Adrenal gland (tissue), 9 donors: ENCODE measurements at regions not wholly inside any gene's neighbourhood (a gene's known extent, or its start where the extent isn't known, plus 50 kb on each side); places are given as distances from the start of the nearest gene placed in this dataset.
A peak's percentile ranks its signal among the peaks of the same experiment; 100 is the strongest.

Experiments
- DNase-seq, 7 donors: peaks; one replicate each; pipeline ENCODE4 v3.0.0-alpha.2; 2019 to 2020
- H3K27ac ChIP-seq, 5 donors: fragments of 200-600 bp; sonication (generic) in 4 of 5; 1 replicate in 3 of 5; 2 replicates in 2 of 5; pipeline versions ENCODE4 v1.5.1 to v1.8.0; 2016 to 2020; ENCODE audit warnings: mild to moderate bottlenecking in 1 of 5
- H3K27me3 ChIP-seq: fragments of 200-600 bp; 2 replicates; pipeline ENCODE4 v1.8.0; 2021
- H3K36me3 ChIP-seq, 2 donors: fragments of 200-600 bp; replicated peaks in 1 of 2; 1 replicate in 1 of 2; 2 replicates in 1 of 2; pipeline versions ENCODE4 v1.5.1 to v1.8.0; 2018 to 2022
- H3K4me1 ChIP-seq, 2 donors: fragments of 200-600 bp; replicated peaks in 1 of 2; 1 replicate in 1 of 2; 2 replicates in 1 of 2; pipeline versions ENCODE4 v1.5.1 to v1.8.0; 2018 to 2021
- H3K4me3 ChIP-seq, 4 donors: fragments of 200-600 bp; sonication (generic) in 3 of 4; one replicate each; pipeline ENCODE4 v1.5.1; 2016 to 2018
- H3K9me3 ChIP-seq, 3 donors: fragments of 200-600 bp; sonication (generic) in 1 of 3; replicated peaks in 1 of 3; 1 replicate in 2 of 3; 2 replicates in 1 of 3; pipeline versions ENCODE4 v1.5.1 to v1.8.0; 2016 to 2021
- POLR2A ChIP-seq, 2 donors: fragments of 450-650 bp; IDR thresholded peaks; one replicate each; pipeline ENCODE4 v1.6.1; 2017; ENCODE audit warnings: antibody characterized with exemption in 2 of 2, mild to moderate bottlenecking in 2 of 2, moderate library complexity in 1 of 2
- WGBS, 4 donors: extraction: QIAGEN DNeasy Blood & Tissue Kit in 2 of 4; methylation state at CpG; one replicate each; pipeline versions ENCODE4 v1.1.5 to v1.1.7; 2013 to 2017; 5-methylcytosine and 5-hydroxymethylcytosine counted together
- intact Hi-C, 2 donors: fragments of 100-400 bp; cut with DNase I; formaldehyde crosslinking; loops; one replicate each; pipeline versions ENCODE4 v1.14.1 to v1.15.0; 2022 to 2023
- TF ChIP-seq, protein P1 (sequence below), 6 experiments: fragments of 450-650 bp in 4 of 6; fragments of 200-600 bp in 2 of 6; sonication (generic) in 1 of 6; IDR thresholded peaks; 1 replicate in 5 of 6; 2 replicates in 1 of 6; pipeline versions ENCODE4 v1.5.1 to v1.8.0; 2016 to 2021; ENCODE audit warnings: antibody characterized with exemption in 6 of 6, mild to moderate bottlenecking in 2 of 6, moderate library complexity in 1 of 6
- donor health status: healthy with polysubstance abuse.
- donor health status: Bipolar disorder and iron deficiency.
- donor health status: DM: yes; HTN: yes; CAD: no.
- donor health status: DM: no; HTN: no; CAD: no.
- donor health status: DM: no; HTN: no; CAD: no.

- Histone ChIP-seq H3K36me3 (no peaks in the 10 kb centered on the region), H3K27me3 (no peaks in the 10 kb centered on the region), H3K4me3 (no peak overlapping the region), H3K27ac (no peak overlapping the region), H3K4me1 (no peaks in the 10 kb centered on the region), H3K9me3 (no peaks in the 10 kb centered on the region)
- DNase-seq, result peak in 2 of 7 donors; percentile 12 to 30
- 89 to 95% (median 94%) methylated on average over 6 of the region's 6 CpGs for WGBS, 4 donors
- TF ChIP-seq POLR2A (IDR thresholded peaks at IDR 0.05), result no peak
- TF ChIP-seq, protein P1, sequence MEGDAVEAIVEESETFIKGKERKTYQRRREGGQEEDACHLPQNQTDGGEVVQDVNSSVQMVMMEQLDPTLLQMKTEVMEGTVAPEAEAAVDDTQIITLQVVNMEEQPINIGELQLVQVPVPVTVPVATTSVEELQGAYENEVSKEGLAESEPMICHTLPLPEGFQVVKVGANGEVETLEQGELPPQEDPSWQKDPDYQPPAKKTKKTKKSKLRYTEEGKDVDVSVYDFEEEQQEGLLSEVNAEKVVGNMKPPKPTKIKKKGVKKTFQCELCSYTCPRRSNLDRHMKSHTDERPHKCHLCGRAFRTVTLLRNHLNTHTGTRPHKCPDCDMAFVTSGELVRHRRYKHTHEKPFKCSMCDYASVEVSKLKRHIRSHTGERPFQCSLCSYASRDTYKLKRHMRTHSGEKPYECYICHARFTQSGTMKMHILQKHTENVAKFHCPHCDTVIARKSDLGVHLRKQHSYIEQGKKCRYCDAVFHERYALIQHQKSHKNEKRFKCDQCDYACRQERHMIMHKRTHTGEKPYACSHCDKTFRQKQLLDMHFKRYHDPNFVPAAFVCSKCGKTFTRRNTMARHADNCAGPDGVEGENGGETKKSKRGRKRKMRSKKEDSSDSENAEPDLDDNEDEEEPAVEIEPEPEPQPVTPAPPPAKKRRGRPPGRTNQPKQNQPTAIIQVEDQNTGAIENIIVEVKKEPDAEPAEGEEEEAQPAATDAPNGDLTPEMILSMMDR (IDR thresholded peaks at IDR 0.05), result no peak
- intact Hi-C loops, result no loop called here
These were observed 89.8 kb downstream of the ERMARD start for GRCh38 chr6:169841251-169841650.

DNA sequence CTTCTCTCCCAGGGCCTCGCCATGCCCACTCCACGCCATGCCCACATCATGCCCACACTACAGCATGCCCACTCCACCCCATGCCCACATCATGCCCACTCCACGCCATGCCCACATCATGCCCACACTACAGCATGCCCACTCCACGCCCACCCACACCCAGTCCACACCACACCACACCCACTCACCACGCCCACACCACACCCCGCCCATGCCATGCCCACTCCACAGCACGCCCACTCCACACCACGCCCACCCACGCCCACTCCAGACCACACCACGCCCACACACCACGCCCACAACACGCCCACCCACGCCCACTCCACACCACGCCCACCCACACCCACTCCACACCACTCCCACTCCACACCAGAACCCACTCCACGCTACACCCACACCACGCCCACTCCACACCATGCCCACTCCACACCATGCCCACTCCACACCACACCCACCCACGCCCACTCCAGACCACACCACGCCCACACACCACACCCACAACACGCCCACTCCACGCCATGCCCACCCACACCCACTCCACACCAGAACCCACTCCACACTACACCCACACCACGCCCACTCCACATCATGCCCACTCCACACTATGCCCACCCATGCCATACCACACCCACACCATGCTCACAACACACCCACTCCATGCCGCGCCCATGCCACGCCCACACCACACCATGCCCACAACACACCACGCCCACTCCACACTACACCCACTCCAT lies 88.6 kb downstream of the ERMARD start:
- Histone ChIP-seq H3K36me3 (no peaks in the 10 kb centered on the region), H3K27me3 (no peaks in the 10 kb centered on the region), H3K4me1 (no peaks in the 10 kb centered on the region), H3K4me3 (no peak overlapping the region), H3K9me3 (no peaks in the 10 kb centered on the region), H3K27ac (no peak overlapping the region)
- intact Hi-C loops, result loop anchor here in 1 of 2 donors (10.0 kb wide), 1 partner anchor 695 kb away; no protein-coding TSS in a partner anchor
- 86 to 88% (median 87%) methylated on average over 25 of the region's 25 CpGs for WGBS, 4 donors
- peak in 2 of 7 donors; percentile 15 to 43 for DNase-seq
- TF ChIP-seq, protein P1 (IDR thresholded peaks at IDR 0.05), result no peak
- no peak for TF ChIP-seq POLR2A (IDR thresholded peaks at IDR 0.05)

- no peaks in the 10 kb centered on the region for H3K4me1 ChIP-seq
- WGBS, 4 donors, result 92 to 98% (median 94%) methylated on average over 5 to 10 of the region's 10 CpGs
These were observed 88.1 kb downstream of the ERMARD start for GRCh38 chr6:169839493-169839892.

GRCh38 chr6:169839029-169839481 lies 87.6 kb downstream of the ERMARD start:
- Histone ChIP-seq H3K36me3 (no peaks in the 10 kb centered on the region), H3K27ac (no peak overlapping the region), H3K9me3 (no peaks in the 10 kb centered on the region), H3K4me1 (no peaks in the 10 kb centered on the region), H3K27me3 (no peaks in the 10 kb centered on the region), H3K4me3 (no peak overlapping the region)
- no peak for TF ChIP-seq POLR2A (IDR thresholded peaks at IDR 0.05)
- TF ChIP-seq, protein P1 (IDR thresholded peaks at IDR 0.05), result no peak
- peak in 2 of 7 donors; percentile 12 to 31 for DNase-seq
- 88 to 91% (median 89%) methylated on average over 20 to 27 of the region's 27 CpGs for WGBS, 4 donors
- intact Hi-C loops, result loop anchor here in 1 of 2 donors (10.0 kb wide), 1 partner anchor 696 kb away; no protein-coding TSS in a partner anchor

More at GRCh38 chr6:169839493-169839892, 88.1 kb downstream of the ERMARD start:
- intact Hi-C loops, result loop anchor here in 1 of 2 donors (10.0 kb wide), 1 partner anchor 695 kb away; no protein-coding TSS in a partner anchor
- peak in 1 of 7 donors; percentile 18 for DNase-seq
- no peak for TF ChIP-seq POLR2A (IDR thresholded peaks at IDR 0.05)
- TF ChIP-seq, protein P1 (IDR thresholded peaks at IDR 0.05), result no peak
- Histone ChIP-seq H3K9me3 (no peaks in the 10 kb centered on the region), H3K27ac (no peak overlapping the region), H3K4me3 (no peak overlapping the region), H3K36me3 (no peaks in the 10 kb centered on the region), H3K27me3 (no peaks in the 10 kb centered on the region)
